WERI-Rb-1 (cell line): ENCODE measurements at regions not wholly inside any gene's neighbourhood (a gene's known extent, or its start where the extent isn't known, plus 50 kb on each side); places are given as distances from the start of the nearest gene placed in this dataset.

Source experiments
- DNase-seq: peaks from one replicate; pipeline ENCODE4 v3.0.0-alpha.2; 2020
- H3K27ac ChIP-seq: fragments of 250-450 bp; sonication (Bioruptor Pico); 2 replicates; pipeline ENCODE4 v1.5.1; 2020; ENCODE audit warnings: mild to moderate bottlenecking, moderate library complexity
- H3K27me3 ChIP-seq: fragments of 250-450 bp; sonication (Bioruptor Pico); 2 replicates; pipeline ENCODE4 v1.5.1; 2021; ENCODE audit warnings: mild to moderate bottlenecking, low read depth, moderate library complexity; ENCODE audit not compliant: insufficient read depth, severe bottlenecking
- H3K36me3 ChIP-seq: fragments of 250-450 bp; sonication (Bioruptor Pico); 2 replicates; pipeline ENCODE4 v1.5.1; 2020; ENCODE audit warnings: mild to moderate bottlenecking, moderate library complexity
- H3K4me3 ChIP-seq: 2 replicates; pipeline ENCODE4 v1.5.1; 2011; ENCODE audit warnings: low read depth, mild to moderate bottlenecking, control low read depth, low read length
- H3K9me3 ChIP-seq: fragments of 250-450 bp; sonication (Bioruptor Pico); 2 replicates; pipeline ENCODE4 v1.5.1; 2021; ENCODE audit warnings: mild to moderate bottlenecking, moderate library complexity; ENCODE audit not compliant: severe bottlenecking
- CTCF ChIP-seq: IDR thresholded peaks from 2 replicates; pipeline ENCODE4 v1.5.1; 2011; ENCODE audit warnings: low read depth, mild to moderate bottlenecking, control low read depth, inconsistent platforms, low read length

GRCh38 chr2:8059255-8059654, 622.6 kb upstream of the ID2 start:
- H3K27me3 ChIP-seq: no peaks in the 10 kb centered on the region

GRCh38 chr2:8059794-8060193, 622.1 kb upstream of the ID2 start:
- Histone ChIP-seq H3K27me3 (no peaks in the 10 kb centered on the region), H3K27ac (no peak overlapping the region), H3K4me3 (no peak overlapping the region), H3K9me3 (peaks cover 8% of the 10 kb centered on the region), H3K36me3 (no peaks in the 10 kb centered on the region)
- no peak for TF ChIP-seq CTCF
- DNase-seq: no peak

More at GRCh38 chr2:8059255-8059654, 622.6 kb upstream of the ID2 start:
- peaks cover 8% of the 10 kb centered on the region for H3K9me3 ChIP-seq
- no peak for TF ChIP-seq CTCF
- no peaks in the 10 kb centered on the region for H3K36me3 ChIP-seq
- no peak overlapping the region for H3K4me3 ChIP-seq
- no peak overlapping the region for H3K27ac ChIP-seq
- no peak for DNase-seq

GRCh38 chr2:8061219-8061618, 620.6 kb upstream of the ID2 start:
- H3K36me3 ChIP-seq: no peaks in the 10 kb centered on the region
- DNase-seq: no peak
- H3K27ac ChIP-seq: no peak overlapping the region
- peaks cover 5% of the 10 kb centered on the region for H3K9me3 ChIP-seq
- H3K27me3 ChIP-seq: no peaks in the 10 kb centered on the region
- TF ChIP-seq CTCF: no peak
- H3K4me3 ChIP-seq: no peak overlapping the region

GRCh38 chr2:8064603-8065002, 617.3 kb upstream of the ID2 start:
- no peak for DNase-seq
- H3K4me3 ChIP-seq: no peak overlapping the region
- H3K36me3 ChIP-seq: no peaks in the 10 kb centered on the region
- H3K27ac ChIP-seq: no peak overlapping the region
- H3K27me3 ChIP-seq: no peaks in the 10 kb centered on the region
- no peaks in the 10 kb centered on the region for H3K9me3 ChIP-seq
- TF ChIP-seq CTCF: no peak

- no peak for DNase-seq
- Histone ChIP-seq H3K36me3 (no peaks in the 10 kb centered on the region), H3K4me3 (no peak overlapping the region), H3K27me3 (no peaks in the 10 kb centered on the region), H3K27ac (no peak overlapping the region), H3K9me3 (no peaks in the 10 kb centered on the region)
- no peak for TF ChIP-seq CTCF
These were observed 616.7 kb upstream of the ID2 start for GRCh38 chr2:8065191-8065590.

GRCh38 chr2:8067784-8068336, 614.0 kb upstream of the ID2 start:
- Histone ChIP-seq H3K4me3 (no peak overlapping the region), H3K27ac (no peak overlapping the region)
- DNase-seq: no peak

More at GRCh38 chr2:8067784-8068336, 614.0 kb upstream of the ID2 start:
- Histone ChIP-seq H3K36me3 (no peaks in the 10 kb centered on the region), H3K9me3 (no peaks in the 10 kb centered on the region), H3K27me3 (no peaks in the 10 kb centered on the region)
- no peak for TF ChIP-seq CTCF
